GM18511 (cell line): ENCODE measurements at regions not wholly inside any gene's neighbourhood (a gene's known extent, or its start where the extent isn't known, plus 50 kb on each side); places are given as distances from the start of the nearest gene placed in this dataset.

Source experiments
- ATAC-seq: cut with Tn5 transposase; IDR thresholded peaks from one replicate; pipeline ENCODE4 v1.9.1; 2021; ENCODE audit warnings: mild to moderate bottlenecking, moderate library complexity; ENCODE audit not compliant: unreplicated experiment

DNA sequence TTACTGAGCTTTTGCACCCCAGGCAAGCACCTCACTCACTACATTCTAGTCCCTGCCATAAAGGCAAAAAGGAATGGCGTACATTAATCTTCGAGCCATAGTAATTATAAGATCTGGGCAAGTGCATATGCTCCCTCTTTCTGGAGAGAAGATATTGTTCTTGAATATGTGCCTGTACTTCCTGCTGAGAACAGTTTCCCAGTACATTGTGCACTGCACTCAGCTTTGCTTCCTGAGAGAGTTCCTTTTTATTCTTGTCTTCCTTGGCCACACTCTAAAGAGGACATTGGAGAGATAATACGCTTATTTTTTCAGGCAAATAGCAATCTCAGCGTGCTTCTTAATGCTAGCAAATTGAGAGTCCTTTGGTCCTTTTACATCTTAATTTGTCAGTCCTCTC is 909.0 kb upstream of the PCDH10 start:
- ATAC-seq, result no peak

DNA sequence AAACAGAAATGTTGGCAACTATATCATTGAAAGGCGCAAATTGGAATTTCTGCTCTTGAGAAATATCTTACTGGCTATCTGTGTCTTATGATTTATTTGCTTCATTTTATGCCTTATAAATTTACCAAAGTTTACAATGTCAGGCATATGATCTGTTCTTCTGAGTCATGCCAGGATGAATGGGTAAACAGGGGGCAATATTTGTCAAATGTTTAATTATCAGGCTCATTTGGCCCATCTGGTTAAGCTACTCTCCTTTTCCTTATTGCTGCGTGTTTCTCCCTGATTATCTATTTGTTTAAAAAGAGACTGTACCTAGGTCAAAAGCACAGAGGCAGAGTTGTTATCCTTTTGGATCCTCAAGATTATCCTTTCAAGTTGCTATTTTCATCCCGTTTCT is 903.8 kb upstream of the PCDH10 start:
- no peak for ATAC-seq

DNA sequence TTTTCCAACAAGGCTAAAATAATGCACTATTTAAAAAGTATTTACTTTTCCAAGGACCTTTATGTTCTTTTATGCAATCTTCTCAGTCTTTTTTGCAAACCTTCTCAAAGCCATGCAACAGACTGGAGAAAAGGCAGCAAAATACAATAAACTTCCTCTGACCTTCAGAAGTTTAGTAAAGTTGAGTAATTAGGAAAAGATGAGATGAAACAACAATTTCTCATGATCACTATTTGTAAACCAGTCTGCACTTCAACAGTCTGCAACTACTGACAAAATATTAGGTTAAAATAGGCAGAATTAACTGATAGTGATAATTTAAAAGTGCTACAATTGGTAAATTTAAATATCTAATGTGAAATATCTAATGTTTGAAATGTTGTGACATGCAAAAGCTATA is 884.9 kb upstream of the PCDH10 start:
- ATAC-seq, result no peak

DNA sequence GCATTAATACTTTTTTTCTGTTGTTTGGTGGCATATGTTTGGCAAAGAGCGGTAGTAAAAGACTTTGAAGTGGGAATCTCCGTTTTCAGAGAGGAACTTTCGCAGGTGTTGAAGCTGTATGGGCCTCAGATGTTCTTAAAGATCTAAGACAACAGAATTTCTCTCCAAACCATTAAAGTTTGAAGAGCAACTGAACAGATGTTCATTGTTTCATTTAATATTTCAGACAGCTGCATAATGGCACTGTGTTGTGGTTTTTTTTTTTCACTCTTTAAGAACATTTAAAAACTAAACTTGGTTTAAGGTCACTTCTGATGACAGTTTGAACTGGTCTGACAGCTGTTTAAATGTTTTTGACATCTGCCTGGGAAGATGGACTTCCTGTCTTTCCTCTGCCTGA is 882.7 kb upstream of the PCDH10 start:
- ATAC-seq, result no peak

DNA sequence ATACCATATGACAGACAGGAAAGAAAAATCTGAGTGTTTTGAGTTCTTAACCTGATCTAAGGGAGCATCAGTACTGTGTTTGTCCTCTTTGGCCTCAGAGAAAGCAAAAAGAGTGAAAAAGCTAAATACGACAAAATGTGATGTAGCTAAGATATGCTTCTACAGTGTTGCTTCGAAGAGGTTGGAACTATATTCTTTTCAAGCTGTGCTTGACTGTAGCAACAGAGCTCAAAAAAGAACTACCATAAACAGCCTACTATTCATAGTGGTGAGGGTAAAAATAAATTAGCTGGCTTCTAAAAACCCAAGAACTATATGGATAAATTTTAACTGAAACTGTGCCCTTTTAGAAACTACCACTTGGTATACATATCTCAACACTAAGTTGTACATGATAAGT is 881.8 kb upstream of the PCDH10 start:
- no peak for ATAC-seq

DNA sequence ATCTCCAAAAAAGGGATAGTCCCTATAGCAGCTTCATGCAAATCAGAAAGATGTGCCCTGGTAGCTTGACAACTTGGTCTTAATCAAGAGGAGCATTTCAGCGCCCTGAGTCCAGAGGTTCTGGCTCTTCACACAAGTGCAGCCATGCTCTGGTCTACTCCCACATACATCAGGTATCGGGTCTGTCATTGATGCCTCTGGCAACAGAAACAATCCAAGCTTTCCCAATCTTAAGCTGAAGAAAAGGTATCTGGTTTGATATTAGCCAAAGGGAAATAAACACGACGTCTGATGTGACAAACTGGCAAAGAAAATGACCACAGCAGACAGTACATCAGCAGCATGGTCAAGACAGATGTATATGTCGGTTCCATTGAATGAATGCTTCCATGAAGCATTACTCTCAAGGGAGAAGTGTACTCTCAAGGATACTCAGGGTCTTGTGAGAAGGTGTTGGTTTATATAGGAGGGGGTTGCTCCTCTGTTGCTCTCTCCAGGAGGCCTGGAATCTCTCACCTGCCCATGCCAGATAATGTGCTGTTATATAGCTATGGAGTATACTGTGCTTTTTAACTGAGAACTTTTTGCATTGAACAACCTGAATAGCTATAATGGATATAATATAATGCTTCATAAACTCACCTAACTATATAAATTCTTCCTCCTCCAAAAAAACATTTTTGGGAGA is 879.6 kb upstream of the PCDH10 start:
- no peak for ATAC-seq

DNA sequence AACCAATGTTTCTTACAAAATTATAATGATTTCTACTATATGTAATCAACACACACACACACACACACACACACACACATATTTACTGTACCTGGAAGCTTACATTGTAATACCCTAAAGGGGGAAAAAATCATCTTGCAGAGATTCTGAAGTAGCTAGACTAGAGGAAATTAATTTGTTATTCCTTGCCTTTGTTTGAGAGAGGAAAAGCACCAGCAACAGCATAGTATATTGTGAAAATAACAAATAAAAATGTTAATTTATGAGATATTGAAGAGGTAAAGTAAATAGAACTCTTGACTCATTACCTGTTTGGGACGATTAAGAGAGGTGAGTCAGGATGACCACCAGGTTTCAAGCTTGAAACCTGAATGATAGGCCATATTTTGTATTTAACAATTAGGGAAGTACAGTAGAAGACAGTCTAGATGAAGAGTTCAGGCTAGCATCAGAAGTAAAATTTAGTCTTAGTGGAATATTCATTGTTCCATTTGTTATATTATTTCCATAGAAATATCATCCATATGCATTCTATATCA is 873.4 kb upstream of the PCDH10 start:
- no peak for ATAC-seq

DNA sequence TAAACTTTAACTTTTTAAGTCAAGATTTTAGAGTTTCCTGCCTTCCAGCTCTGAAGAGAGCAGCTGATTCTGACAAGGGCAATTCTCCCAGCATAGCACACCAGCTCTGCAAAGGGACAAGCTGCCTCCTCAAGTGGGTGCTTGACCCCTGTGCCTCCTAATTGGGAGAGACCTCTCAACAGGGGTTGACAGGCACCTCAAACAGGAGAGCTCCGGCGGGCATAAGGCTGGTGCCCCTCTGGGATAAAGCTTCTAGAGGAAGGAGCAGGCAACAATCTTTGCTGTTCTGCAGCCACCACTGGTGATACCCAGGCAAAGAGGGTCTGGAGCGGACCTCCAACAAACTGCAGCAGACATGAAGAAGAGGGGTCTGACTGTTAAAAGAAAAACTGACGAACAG is 872.9 kb upstream of the PCDH10 start:
- ATAC-seq, result no peak

DNA sequence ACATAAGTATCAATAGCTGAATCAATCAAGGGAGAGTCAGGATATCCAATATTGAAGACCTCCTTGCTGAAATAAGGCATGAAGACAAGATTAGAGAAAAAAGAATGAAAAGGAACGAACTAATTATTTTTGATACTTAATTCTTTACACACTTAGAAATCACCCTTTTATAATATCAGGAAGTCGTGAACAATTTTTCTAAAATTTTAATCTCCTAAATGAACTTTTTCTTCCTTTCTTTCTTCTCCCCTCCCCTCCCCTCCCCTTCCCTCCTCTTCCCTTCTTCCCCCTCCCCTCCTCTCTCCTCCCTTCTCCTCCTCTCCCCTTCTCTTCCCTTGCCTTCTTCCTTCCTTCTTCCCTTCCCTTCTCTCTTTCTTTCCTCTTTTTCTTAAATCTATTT is 872.1 kb upstream of the PCDH10 start:
- no peak for ATAC-seq

DNA sequence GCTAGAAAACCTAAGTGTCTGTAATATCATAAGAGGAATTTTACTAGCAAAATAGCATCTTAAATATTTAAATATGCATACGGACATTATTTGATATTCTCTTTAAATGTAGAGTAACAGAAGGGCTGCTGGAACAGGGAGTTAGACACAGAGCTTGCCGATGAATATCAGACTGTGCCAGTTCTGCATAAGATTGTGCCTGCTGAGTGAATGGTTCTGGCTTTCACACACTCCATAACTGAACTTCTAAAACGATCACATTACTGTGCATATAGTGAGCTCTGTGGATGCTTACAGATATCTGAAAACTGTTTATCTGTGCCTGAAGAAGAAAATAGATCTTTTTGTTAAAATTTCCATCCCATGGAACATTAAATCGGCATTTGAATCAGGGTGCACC is 867.4 kb upstream of the PCDH10 start:
- ATAC-seq, result no peak

DNA sequence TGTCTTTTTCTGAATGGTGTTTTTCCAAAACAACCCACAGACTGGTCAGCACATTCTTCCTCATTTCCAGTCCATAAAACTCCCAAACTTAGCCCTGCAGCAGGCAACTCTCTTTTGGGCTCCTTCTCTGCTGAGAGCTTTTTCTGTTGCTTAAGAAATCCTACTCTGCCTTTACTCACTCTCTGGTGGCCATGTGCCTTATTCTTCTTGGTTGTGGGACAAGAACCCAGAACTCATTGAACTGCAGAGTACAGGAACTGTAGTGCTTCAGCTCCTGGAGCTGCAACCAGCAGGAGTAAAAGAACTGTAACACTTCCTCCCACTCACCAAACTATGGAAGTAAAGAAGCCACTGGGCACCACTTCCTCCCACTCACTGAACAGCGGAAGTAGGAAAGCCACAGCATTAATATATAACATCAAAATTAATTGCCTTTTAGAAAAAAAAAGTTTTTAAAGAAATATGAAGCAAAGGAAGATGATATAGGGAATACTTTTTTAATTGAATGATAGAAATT is 864.1 kb upstream of the PCDH10 start:
- ATAC-seq, result no peak

DNA sequence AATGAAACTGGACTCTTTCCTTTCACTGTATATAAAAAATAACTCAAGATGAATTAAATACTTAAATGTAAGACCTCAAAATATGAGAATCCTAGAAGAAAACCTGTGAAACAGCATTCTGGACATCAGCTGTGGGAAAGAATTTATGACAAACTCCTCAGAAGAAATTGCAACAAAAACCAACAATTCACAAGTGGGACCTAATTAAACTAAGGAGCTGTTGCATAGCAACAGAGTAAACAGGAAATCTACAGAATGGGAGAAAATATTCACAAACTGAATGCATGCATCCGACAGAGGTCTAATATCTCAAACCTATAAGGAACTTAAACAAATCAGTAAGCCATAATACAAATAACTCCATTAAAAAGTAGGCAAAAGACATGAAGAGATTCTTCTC is 851.7 kb upstream of the PCDH10 start:
- no peak for ATAC-seq

DNA sequence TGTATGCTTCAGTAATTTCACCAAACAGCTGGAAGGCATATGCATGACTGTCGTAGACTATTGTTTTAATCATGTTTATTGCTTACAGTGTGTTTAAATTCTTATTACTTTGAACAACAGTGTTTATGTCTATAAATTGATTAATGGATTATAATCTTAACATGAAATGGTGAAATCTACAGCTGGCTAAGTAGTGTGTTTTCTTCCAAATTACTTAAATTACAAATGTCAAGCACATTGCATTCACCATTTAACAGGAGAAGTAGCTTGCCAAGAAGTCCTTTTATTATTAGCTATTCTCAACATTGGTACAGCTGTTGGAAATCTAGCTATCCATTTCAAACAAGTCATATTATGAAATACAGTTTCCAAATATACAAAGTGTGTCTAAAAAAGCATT is 849.3 kb upstream of the PCDH10 start:
- ATAC-seq, result no peak

DNA sequence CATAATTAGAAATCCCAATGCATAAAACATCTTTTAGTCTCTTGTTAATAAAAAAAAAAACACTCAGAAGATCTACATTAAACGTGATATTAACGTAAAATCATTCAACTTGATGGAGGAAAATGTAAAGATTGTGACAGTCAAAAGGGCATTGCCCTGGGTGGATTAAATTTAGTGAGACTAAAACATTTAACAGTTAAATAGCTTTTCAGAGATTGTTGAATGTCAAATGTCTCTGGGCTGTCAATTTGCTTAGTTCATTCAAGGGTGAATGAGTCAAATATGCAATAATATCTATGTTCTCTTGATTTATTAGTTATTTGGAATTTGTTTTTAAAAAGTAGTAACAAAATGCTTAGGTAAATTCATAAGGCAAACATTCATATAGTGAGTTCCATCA is 836.6 kb upstream of the PCDH10 start:
- no peak for ATAC-seq

DNA sequence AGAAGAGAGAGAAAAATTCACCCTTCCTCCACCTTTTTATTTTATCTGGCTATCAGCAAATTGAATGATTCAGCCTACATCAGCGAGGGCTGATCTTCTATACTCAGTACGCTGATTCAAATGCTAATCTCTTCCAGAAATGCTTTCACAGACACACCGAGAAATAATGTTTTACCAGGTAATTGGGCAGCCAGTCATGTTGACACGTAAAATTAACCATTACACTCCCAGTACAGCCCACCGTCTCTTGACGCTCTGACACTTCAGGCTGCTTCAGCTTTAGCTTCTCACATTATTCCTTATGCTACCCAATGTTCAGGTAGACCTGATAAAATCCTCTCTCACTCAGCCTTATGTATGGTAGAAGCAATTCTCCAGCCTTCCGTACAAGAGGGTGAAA is 835.2 kb upstream of the PCDH10 start:
- no peak for ATAC-seq

DNA sequence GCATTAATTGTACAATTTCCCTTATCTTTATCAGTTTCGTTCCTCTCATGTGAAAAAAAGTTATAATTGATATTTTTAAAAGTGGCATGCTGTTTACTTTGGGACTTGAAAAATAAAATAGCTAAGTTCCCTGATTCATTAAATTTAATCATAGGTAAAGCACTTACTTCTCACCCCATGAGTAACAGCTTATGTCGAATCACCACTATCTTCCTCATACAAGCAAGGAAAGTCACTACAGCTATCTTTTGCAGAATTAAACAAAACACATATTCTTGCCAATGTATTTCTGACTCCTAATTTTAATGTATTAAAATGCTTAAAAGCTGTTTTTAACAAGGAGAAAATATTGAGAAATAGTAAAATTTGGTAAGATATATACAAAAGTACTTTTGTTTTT is 832.4 kb upstream of the PCDH10 start:
- no peak for ATAC-seq

DNA sequence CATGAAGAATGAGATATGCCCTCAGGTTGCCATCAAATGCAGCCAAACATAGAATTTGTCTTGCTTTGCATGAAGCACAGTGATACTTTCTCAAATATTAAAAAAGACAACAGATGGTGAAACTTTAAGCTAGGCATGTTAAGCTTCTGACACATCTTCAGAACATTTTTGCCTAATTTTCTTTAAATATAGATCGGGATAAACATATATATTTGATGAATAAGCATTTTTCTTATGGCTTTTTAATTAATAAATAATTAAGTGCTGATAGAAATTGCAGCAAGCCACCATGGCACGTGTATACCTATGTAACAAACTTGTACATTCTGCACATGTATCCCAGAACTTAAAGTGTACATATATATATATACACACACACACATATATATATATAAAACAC is 831.2 kb upstream of the PCDH10 start:
- no peak for ATAC-seq

DNA sequence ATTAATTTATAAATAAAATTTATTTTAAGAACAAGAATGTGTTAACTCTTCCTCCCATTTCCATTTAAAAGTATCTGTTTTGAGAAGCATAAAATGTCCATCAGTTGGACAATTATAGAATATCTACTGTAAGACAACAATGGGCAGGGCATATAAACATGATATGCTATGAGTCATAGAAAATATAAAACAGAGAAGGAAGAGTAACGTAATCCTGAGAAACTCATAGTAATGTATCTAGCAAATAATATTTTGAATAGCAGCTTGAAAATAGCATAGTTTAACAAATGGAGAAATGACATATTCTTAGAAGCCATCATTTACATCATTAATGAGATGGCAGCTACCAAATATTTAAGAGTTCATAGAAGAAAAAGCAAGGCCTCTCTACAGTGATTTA is 820.3 kb upstream of the PCDH10 start:
- no peak for ATAC-seq

DNA sequence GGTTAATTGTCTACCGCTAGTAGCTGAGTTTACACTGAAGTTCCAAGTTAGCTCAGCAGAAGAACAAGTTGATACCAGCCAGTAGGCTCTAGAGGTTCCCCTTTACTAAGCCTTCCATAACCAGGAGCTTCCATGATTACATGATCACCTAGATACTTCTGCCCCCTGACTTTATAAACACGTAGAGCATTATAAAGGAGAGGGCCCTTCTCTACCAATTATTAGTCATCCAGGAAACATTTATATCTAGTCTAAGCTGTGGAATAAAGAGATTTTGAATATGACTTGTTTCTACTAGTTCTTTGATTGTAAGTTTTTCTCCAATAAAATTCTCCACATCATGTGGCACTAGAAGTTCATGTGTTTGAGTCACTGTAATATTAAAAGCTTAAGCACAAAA is 818.1 kb upstream of the PCDH10 start:
- no peak for ATAC-seq

DNA sequence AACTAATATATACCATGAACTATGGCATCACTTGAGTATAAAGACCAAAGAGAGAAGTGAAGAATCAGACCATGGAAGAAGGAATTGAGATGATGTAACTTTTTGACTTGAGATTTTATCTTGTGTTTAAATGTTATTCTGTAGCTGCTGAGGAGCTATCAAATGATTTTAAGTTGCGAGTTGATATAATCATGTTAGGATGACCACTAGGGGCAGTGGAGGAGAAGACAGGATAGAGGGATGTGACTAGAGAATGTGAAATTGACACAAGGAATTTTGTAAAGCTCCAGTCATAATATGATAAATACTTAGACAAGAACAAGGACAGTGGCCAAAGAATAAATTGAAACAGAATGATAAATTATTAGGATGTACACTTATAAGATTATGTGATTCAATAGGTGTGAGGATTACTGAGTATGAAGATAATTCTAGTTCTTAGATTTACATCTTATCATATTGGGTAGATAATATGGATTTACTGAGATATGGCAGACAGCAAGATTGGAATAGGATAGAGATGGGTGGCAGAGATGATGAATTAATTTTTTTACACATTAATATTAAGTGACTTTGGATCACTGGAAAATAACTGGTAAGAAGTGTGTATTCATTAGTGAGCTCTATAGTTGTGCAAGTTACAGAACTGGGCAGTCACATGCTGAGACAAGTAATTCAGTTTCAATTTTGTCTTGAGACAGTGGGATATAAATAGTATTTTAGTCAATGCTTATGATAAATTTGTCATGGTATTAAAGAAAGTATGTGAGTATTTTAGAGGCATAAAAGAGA is 816.0 kb upstream of the PCDH10 start:
- no peak for ATAC-seq

DNA sequence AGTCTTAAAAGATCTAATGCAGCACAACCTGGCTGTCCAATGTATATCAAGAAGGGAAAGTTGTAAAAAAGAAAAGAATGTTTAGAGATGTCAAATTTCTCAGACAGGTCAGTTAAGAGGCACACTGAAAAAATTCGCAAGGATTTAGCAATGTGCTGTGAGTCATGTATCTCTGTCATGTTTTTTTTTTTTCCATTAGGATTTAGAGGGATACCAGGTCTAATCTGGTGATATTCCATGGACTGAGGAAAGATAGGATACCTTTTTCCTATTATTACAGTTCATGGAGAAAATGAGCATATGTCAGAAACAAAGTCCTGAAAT is 815.4 kb upstream of the PCDH10 start:
- no peak for ATAC-seq

DNA sequence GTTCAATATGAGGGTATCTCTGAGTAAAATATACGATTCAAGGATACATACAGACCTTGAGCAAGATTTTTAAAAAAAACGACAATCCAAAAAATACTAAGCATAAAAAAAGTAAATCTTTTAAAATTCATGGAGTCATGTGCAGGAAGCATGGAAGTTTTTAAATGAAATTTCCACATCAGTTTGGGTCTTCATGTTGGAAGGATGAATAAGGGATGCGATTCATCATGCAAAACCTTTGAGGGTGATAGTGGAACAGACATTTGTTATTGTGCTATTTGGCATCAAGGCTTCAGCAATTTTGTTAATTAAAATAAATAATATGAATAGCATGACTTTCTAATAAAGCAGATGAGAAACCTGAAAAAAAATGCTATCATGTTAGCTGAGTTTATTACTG is 815.0 kb upstream of the PCDH10 start:
- ATAC-seq, result no peak
